IgD-negative memory B cell (primary cell): ENCODE measurements at regions not wholly inside any gene's neighbourhood (a gene's known extent, or its start where the extent isn't known, plus 50 kb on each side); places are given as distances from the start of the nearest gene placed in this dataset.

ENCODE experiments used
- H3K27ac Mint-ChIP-seq, 3 donors: one replicate each; pipeline ENCODE4 v1.8.0; 2020 to 2022; ENCODE audit warnings: mild to moderate bottlenecking in 3 of 3, mixed read lengths in 3 of 3, moderate library complexity in 1 of 3
- H3K27me3 Mint-ChIP-seq: one replicate; pipeline ENCODE4 v1.8.0; 2021; ENCODE audit warnings: mixed read lengths
- H3K36me3 Mint-ChIP-seq: one replicate; pipeline ENCODE4 v1.8.0; 2020; ENCODE audit warnings: mild to moderate bottlenecking, mixed read lengths
- H3K4me1 Mint-ChIP-seq, 3 donors: one replicate each; pipeline ENCODE4 v1.8.0; 2020 to 2022; ENCODE audit warnings: mixed read lengths in 3 of 3, mild to moderate bottlenecking in 1 of 3
- H3K4me3 Mint-ChIP-seq, 4 donors: one replicate each; pipeline ENCODE4 v1.8.0; 2020 to 2022; ENCODE audit warnings: mild to moderate bottlenecking in 4 of 4, mixed read lengths in 4 of 4, moderate library complexity in 3 of 4
- H3K9me3 Mint-ChIP-seq, 3 donors: one replicate each; pipeline ENCODE4 v1.8.0; 2020 to 2021; ENCODE audit warnings: mixed read lengths in 3 of 3, mild to moderate bottlenecking in 1 of 3

DNA sequence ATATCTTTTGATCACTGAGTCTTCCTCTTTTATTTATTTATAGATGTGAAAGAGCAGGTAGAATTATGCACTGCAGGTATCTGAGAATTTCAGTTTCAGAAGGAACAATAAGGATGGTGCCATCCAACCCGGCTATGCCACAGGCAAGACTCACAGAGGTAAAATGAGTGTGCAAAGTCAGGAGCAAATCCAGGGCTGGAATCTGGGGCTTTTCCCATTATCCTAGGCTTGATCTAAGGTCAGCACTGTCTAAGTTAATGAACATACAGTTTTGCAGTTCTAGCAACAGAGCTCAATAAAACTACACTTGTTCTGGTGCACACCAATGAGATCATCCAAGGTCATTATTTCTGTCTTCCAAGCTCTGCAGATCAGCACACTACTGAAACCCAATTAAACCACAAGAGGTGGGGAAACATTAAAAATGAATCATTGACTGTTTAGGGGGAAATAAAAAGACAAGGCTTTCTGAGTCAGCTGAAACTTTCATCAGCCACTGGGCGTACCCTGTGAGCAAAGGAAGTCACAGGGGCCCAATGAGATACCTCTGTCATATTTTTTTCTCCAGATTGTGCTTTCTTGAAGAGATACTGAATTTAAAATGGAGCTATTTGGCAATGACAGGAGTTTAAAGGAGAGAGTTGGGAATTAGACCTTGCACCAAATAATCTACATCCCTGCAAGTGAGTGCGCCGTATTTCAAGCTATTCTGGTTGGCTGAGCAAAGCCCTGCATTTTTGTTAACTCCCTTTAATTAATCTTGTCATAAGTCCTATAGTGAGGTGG lies 662.2 kb upstream of the ZNF608 start:
- Mint-ChIP-seq H3K9me3 (peaks cover 2 to 5% (median 3%) of the 10 kb centered on the region in 3 donors), H3K4me3 (no peak overlapping the region), H3K27ac (no peak overlapping the region), H3K36me3 (peaks cover 3% of the 10 kb centered on the region), H3K27me3 (peaks cover 3% of the 10 kb centered on the region), H3K4me1 (peaks cover 15 to 19% (median 17%) of the 10 kb centered on the region in 3 donors)

DNA sequence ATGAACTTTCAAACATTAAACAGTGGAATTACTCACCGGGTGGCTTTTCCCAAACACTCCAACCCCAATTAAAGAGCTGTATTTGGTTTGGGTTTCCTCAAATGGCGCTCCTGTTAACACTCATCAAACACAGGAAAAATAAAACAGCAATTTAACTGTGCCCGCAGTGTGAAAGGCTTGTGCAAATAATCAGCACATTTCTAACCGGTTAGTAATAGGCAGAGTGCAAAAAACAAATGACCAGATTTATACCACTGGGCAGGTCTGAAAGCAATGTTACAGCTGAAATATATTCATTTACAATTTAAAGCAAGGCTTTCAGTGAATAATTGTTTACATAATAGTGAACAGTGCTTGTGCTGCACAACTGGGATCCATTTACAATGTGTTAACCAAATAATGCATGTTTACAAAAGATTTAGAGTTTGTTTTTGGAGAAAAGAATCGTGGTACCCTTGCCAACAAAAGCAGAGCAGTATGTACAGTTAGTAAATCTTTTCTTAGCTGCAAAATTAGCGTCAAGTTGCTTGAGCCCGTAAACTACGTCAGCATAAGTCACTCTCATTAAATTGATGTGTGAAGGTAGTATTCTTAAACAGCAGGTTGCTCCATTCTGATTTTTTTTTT lies 662.9 kb upstream of the ZNF608 start:
- peaks cover 3% of the 10 kb centered on the region for H3K27me3 Mint-ChIP-seq
- no peak overlapping the region for H3K27ac Mint-ChIP-seq
- H3K36me3 Mint-ChIP-seq: peaks cover 2% of the 10 kb centered on the region
- peaks cover 15 to 19% (median 17%) of the 10 kb centered on the region in 3 donors for H3K4me1 Mint-ChIP-seq
- H3K9me3 Mint-ChIP-seq: peaks cover 2 to 3% (median 3%) of the 10 kb centered on the region in 3 donors
- no peak overlapping the region for H3K4me3 Mint-ChIP-seq

GRCh38 chr5:125409861-125410536 lies 663.6 kb upstream of the ZNF608 start:
- peaks cover 2 to 3% (median 3%) of the 10 kb centered on the region in 3 donors for H3K9me3 Mint-ChIP-seq
- peak overlapping the region in 1 of 3 donors; percentile 47 for H3K27ac Mint-ChIP-seq
- no peak overlapping the region for H3K4me3 Mint-ChIP-seq
- peaks cover 15 to 19% (median 17%) of the 10 kb centered on the region in 3 donors for H3K4me1 Mint-ChIP-seq
- H3K27me3 Mint-ChIP-seq: peaks cover 3% of the 10 kb centered on the region
- no peaks in the 10 kb centered on the region for H3K36me3 Mint-ChIP-seq

DNA sequence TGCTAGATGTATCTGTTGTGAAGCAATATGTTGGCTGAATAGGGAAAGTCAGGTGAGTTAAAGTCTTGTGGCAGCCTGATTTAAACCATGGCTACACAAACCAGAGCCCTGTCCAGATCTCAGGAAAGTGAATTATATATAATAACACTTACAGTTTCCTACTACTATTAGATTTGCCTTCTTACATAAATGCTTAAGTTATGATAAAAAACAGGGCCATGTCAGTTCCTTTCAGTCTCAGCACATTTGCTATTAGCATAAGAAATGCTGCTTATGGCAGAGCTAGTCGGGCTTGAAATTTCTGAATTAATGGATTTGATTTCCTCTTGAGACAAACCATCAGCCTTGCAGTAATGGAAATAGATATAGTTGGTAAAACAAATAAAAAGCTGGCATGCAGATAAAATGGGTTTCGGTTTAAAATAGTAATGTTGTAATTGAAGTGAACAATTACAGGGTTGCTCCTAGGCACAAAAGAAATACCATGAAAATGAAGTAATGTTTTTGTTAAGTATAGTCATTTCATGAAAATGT lies 664.2 kb upstream of the ZNF608 start:
- no peaks in the 10 kb centered on the region for H3K36me3 Mint-ChIP-seq
- H3K27me3 Mint-ChIP-seq: peaks cover 3% of the 10 kb centered on the region
- peaks cover 2 to 3% (median 3%) of the 10 kb centered on the region in 3 donors for H3K9me3 Mint-ChIP-seq
- peaks cover 15 to 19% (median 17%) of the 10 kb centered on the region in 3 donors for H3K4me1 Mint-ChIP-seq
- no peak overlapping the region for H3K4me3 Mint-ChIP-seq
- no peak overlapping the region for H3K27ac Mint-ChIP-seq

DNA sequence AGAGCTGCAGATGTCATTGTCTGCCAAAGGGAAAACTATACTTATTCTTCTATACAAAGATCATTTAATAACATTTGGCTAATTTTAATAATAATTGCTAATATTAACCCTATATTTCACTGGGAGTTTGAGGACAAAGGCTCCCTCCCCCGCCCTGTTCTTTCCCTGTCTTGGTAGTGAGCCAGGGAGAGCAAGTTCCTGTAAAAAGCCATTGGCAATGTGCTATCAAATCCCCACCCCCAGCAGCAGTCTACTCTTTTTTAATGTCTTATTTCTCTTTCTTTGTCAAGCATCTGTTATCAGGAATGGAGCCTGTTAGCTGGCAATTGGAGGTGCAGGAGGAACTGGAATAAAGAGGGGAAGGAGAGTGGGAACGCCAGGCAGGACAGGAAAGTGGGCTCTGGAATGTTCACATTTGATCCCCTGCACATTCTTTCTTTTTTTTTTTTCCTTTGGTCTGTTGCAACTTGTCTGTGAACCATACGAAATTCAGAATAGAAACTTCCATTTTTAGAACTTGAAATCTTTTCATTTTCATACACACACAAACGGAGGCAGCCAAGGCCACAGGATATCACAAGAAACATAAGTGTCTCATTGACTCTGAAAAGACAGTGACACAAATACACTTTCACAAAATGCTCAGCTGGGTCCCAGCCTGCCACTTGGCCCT lies 664.8 kb upstream of the ZNF608 start:
- peaks cover 0 to 2% (median 0%) of the 10 kb centered on the region in 3 donors for H3K9me3 Mint-ChIP-seq
- peak overlapping the region in 2 of 4 donors; percentile 1 to 17 for H3K4me3 Mint-ChIP-seq
- H3K27me3 Mint-ChIP-seq: peaks cover 3% of the 10 kb centered on the region
- H3K27ac Mint-ChIP-seq: no peak overlapping the region
- H3K36me3 Mint-ChIP-seq: no peaks in the 10 kb centered on the region
- H3K4me1 Mint-ChIP-seq: peaks cover 15 to 19% (median 17%) of the 10 kb centered on the region in 3 donors

- H3K9me3 Mint-ChIP-seq: no peaks in the 10 kb centered on the region
Observed at GRCh38 chr5:125411744-125412560, 665.5 kb upstream of the ZNF608 start.

DNA sequence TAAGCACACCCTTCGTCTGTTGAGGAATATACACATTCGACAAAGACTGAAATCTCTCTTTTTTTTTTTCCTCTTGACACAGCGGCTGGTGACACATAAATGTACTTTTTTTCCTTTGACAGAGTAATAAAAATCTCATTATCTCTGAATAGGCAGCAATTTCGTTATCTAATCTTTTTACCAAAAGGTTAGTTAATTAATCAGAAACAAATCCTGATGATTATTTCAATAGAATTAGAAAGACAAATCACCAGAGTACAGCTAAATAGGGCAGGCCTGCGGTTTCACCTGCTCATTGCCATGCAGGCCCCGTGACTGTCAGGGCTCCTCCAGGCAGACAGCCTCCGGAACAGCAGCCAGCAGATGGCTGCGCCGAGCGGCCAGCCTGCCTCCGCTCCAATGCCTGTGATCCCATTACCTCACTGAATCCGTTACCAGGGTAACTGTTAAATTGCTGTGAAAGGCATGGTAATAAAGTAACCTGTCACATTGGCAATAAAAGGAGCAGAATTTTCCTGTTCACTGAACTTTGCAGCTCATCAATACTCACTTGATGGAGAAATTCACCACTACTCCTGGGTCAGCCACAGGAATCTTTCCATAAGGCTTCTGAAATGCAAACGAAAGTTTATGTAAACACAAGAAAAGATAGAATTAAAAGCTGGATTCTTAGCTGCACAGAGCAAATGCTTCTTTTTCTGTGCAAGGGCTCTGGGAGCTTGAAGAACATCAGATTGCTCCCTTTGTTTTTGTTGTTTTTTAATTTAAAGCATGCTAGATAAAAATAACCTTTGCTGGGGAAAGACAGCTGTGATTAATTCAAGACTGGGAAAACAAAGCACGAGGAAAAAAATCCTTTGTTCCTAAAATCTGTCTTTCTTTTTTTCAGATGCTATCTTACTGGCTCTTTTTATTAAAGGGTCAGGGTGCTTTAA lies 666.4 kb upstream of the ZNF608 start:
- H3K27ac Mint-ChIP-seq: no peak overlapping the region
- peak overlapping the region in 1 of 4 donors; percentile 37 for H3K4me3 Mint-ChIP-seq
- H3K27me3 Mint-ChIP-seq: peaks cover 3% of the 10 kb centered on the region
- peaks cover 15 to 19% (median 17%) of the 10 kb centered on the region in 3 donors for H3K4me1 Mint-ChIP-seq
- peaks cover 0 to 1% (median 0%) of the 10 kb centered on the region in 3 donors for H3K9me3 Mint-ChIP-seq
- H3K36me3 Mint-ChIP-seq: no peaks in the 10 kb centered on the region

More at GRCh38 chr5:125411744-125412560, 665.5 kb upstream of the ZNF608 start:
- Mint-ChIP-seq H3K4me3 (peak overlapping the region in 2 of 4 donors; percentile 1 to 72), H3K27ac (no peak overlapping the region), H3K27me3 (peaks cover 3% of the 10 kb centered on the region), H3K4me1 (peaks cover 15 to 19% (median 17%) of the 10 kb centered on the region in 3 donors), H3K36me3 (no peaks in the 10 kb centered on the region)

DNA sequence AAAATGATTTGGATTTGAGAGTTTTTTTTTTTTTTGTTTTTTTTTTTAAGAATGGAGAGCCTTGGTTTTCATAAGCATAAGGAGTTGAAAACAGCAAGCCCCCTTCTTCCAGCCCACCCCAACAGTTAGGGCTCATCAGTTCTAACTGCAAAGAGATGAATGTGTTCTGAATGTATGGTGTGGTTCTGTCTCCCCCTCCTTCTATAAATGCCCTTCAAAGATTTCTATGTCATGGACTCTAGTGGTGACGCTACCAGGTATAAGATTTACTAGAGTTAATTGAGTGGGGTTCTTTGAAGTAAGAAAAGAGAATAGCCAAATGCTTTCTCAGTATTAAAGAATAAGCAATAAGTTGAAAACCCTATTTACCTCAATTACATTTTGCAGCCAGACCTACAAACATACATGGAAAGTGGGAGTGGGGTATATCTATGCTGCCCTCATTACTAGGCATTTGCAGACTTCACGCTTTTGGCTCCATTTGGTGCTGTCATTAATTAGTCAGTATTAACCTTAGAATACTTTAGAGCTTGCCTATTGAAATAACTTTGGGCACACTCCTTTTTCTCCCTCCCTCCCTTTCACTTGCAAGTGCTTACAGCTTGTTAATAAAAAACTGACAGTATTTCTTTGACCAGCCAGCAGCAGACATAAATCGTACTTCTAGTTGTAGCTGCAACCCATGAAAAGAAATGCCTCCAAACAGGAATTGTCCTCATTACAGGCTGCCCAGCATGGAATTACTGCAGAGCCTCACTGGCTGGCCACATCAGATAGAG lies 667.2 kb upstream of the ZNF608 start:
- Mint-ChIP-seq H3K4me1 (peaks cover 11 to 18% (median 17%) of the 10 kb centered on the region in 3 donors), H3K9me3 (peaks cover 0 to 3% (median 0%) of the 10 kb centered on the region in 3 donors), H3K27me3 (peaks cover 3% of the 10 kb centered on the region), H3K36me3 (no peaks in the 10 kb centered on the region), H3K27ac (no peak overlapping the region), H3K4me3 (no peak overlapping the region)

- peaks cover 0 to 3% (median 0%) of the 10 kb centered on the region in 3 donors for H3K9me3 Mint-ChIP-seq
- no peaks in the 10 kb centered on the region for H3K36me3 Mint-ChIP-seq
- H3K27me3 Mint-ChIP-seq: peaks cover 3% of the 10 kb centered on the region
- peaks cover 10 to 18% (median 17%) of the 10 kb centered on the region in 3 donors for H3K4me1 Mint-ChIP-seq
- H3K27ac Mint-ChIP-seq: no peak overlapping the region
- no peak overlapping the region for H3K4me3 Mint-ChIP-seq
Observed at GRCh38 chr5:125415126-125415525, 668.7 kb upstream of the ZNF608 start.

DNA sequence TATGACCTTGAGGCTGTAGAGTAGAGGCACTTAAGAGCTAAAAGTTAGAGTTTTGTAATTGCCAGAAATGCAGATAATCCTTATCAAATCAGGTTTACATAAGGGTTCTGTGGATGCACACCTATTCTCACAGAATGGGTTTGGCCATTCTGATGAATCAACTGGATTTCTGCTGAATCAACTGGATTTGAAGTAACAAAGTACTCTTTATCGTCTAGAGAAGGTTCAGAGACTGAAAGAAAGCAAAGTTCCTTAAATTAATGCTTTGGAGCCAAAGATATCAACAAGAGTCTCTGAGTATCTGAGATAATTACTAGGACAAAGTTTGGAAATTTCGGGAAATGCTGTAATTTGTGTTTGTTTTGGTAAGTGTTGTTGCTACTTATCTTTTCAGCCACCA lies 669.6 kb upstream of the ZNF608 start:
- Mint-ChIP-seq H3K27ac (no peak overlapping the region), H3K4me1 (peaks cover 10 to 18% (median 14%) of the 10 kb centered on the region in 3 donors), H3K36me3 (no peaks in the 10 kb centered on the region), H3K4me3 (no peak overlapping the region), H3K9me3 (peaks cover 0 to 3% (median 0%) of the 10 kb centered on the region in 3 donors), H3K27me3 (peaks cover 3% of the 10 kb centered on the region)

- Mint-ChIP-seq H3K9me3 (peaks cover 0 to 3% (median 0%) of the 10 kb centered on the region in 3 donors), H3K4me1 (no peaks in the 10 kb centered on the region), H3K36me3 (no peaks in the 10 kb centered on the region), H3K27ac (no peak overlapping the region), H3K4me3 (no peak overlapping the region), H3K27me3 (no peaks in the 10 kb centered on the region)
Observed at GRCh38 chr5:125421006-125421405, 674.6 kb upstream of the ZNF608 start.

DNA sequence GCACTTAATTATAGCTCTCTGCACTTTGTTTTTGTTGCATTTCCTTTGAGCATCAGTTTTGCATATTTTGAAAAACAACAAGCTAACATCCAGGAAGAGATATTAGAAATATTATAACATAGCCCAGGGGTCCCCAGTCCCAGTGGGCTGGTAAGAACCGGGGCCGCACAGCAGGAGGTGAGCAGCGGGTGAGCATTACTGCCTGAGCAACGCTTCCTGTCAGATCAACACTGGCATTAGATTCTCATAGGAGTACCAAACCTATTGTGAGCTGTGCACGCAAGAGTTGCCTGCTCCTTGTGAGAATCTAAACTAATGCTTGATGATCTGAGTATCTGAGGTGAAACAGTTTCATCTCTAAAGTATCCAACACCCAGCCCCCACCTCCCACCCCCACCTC lies 675.9 kb upstream of the ZNF608 start:
- Mint-ChIP-seq H3K9me3 (peaks cover 0 to 3% (median 0%) of the 10 kb centered on the region in 3 donors), H3K4me1 (no peaks in the 10 kb centered on the region), H3K27me3 (peaks cover 3% of the 10 kb centered on the region), H3K27ac (no peak overlapping the region), H3K36me3 (no peaks in the 10 kb centered on the region), H3K4me3 (no peak overlapping the region)
